Stimulated activated naive CD8-positive, alpha-beta T cell treated with anti-CD3 and anti-CD28 coated beads, Interleukin-15, Interleukin-2, amounts not matched to agents 100 U/mL and 50 U/mL, for 24 hours (primary cell): ENCODE measurements at regions not wholly inside any gene's neighbourhood (a gene's known extent, or its start where the extent isn't known, plus 50 kb on each side); places are given as distances from the start of the nearest gene placed in this dataset.
"Not testable (repeated sequence)": the region's sequence is repeated elsewhere in the genome, so short reads cannot be mapped to it uniquely, and the experiment has no call there.

Source experiments
- ATAC-seq: fragments of 150-1000 bp; cut with Tn5 transposase; one replicate; pipeline ENCODE4 v1.10.0; 2021
- DNase-seq: peaks from one replicate; pipeline ENCODE4 v3.0.0; 2021

DNA sequence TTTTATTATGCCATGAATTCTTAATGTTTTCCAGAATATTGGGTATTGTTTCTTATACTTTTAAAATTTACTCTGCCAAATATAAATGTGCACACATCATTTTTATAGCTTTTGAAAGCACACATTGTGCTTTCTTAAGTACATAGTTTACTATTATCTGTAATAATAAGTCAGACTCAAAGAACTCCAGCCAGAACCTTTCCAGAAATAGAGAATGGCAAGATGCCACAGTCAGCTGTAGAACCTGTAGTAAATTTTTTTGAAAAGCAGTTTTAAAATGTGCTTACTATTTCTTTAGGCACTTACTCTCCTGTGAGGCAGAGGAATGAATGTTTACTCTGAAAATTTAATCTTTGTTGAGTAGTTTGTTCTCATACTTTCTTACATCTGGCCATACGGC lies 1287.1 kb downstream of the PCDH9 start:
- no peak for ATAC-seq
- no peak for DNase-seq

GRCh38 chr13:65940720-65941119 lies 1289.4 kb downstream of the PCDH9 start:
- no peak for DNase-seq
- ATAC-seq, result no peak

DNA sequence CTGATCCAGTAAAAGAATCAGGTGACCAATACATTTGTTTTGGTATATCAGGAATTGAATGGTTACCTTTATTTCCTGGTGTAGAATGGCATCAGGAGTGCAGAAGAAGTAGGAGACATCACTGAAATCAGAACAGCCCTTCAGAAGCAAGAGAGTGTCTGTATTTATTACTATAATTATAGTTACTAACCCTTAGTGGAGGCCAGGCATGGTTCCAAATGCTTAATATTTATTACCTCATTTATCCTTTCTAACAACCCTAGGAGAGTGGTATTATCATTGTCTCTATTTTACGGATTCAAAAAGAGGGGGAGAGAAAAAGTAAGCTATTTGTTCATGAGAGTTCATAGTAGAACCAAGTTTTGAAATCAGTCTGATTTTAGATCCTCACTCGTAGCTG lies 1292.9 kb downstream of the PCDH9 start:
- no peak for DNase-seq
- ATAC-seq, result no peak

- DNase-seq (no peak), ATAC-seq (no peak)
Observed at GRCh38 chr13:65936249-65936648, 1293.9 kb downstream of the PCDH9 start.

DNA sequence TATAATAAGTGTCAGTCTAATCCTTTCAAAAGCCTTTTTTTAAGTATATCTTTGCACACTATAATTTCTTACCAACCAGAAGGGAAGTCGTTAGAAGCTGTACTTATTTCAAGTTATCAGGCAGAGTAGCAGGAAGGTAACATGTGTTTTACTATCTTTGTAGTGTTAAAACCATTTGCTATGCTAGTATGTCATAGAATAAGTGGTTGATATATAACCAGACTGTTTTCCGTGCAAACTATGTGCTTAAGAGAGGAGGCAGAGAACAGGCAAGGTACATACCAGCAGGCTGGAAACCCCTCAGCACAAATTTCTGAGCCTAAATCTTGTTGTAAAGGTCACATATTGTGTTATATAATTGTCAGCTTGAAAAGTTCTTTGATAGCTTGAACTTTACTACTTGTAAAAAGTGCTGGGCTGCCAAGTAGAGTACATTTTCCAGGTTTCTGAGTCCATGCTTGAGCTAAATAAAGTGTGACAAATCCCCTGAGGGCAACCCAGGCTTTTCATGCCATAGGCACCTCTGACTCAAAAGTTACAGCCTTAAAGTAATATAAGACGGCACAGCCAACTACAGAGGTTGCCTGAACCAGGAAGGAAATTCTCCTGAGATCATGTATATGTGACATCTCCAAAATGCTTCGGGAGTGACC lies 1297.4 kb downstream of the PCDH9 start:
- DNase-seq, result no peak
- ATAC-seq, result no peak

GRCh38 chr13:65932013-65932412 lies 1298.1 kb downstream of the PCDH9 start:
- ATAC-seq, result no peak
- no peak for DNase-seq

DNA sequence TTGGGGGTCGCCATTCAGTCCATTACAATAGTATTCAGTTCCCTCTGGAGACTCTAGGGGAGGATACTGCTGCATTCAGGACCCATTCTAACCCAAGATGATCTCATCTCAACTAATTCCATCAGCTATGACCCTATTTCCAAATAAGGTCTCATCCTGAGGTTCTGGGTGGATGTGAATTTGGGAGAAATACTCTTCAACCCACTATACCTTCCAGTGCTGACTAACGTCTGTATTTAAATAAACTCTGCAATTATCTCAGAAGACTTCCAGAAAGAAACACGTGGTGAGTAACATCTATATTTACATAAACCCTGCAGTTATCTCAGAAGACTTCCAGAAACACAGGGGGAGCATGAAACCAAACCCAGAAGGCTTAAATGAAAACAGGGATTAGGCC lies 1300.7 kb downstream of the PCDH9 start:
- ATAC-seq (no peak), DNase-seq (no peak)

- no peak for ATAC-seq
- no peak for DNase-seq
Observed at GRCh38 chr13:65926750-65927171, 1303.4 kb downstream of the PCDH9 start.

- not testable (repeated sequence) for DNase-seq
Observed at GRCh38 chr13:65922846-65923245, 1307.3 kb downstream of the PCDH9 start.

DNA sequence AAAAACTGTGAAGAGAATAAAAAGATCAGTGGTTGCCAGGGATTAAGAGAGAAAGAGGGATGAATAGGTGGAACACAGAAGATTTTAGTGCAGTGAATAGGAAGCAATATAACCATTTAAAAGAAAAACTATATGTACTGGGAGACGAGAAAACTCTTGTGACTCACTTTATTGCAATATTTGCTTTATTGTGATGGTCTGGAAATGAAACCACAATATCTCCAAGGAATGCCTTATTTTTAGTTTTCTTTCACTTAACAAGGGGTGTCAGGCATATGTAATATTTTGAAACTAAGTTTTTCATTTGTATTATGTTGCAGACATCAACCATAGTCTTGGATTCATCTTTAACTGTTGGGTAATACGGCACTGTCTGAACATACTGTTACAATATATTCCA lies 1308.2 kb downstream of the PCDH9 start:
- ATAC-seq (no peak), DNase-seq (no peak)

More at GRCh38 chr13:65922846-65923245, 1307.3 kb downstream of the PCDH9 start:
- ATAC-seq, result not testable (repeated sequence)

GRCh38 chr13:65917731-65918130 lies 1312.4 kb downstream of the PCDH9 start:
- ATAC-seq (no peak), DNase-seq (no peak)

- ATAC-seq (no peak), DNase-seq (no peak)
Observed at GRCh38 chr13:65915195-65915594, 1314.9 kb downstream of the PCDH9 start.

- DNase-seq, result no peak
- ATAC-seq, result no peak
Observed at GRCh38 chr13:65914716-65915115, 1315.4 kb downstream of the PCDH9 start.

- DNase-seq, result no peak
- no peak for ATAC-seq
Observed at GRCh38 chr13:65913173-65913572, 1317.0 kb downstream of the PCDH9 start.

DNA sequence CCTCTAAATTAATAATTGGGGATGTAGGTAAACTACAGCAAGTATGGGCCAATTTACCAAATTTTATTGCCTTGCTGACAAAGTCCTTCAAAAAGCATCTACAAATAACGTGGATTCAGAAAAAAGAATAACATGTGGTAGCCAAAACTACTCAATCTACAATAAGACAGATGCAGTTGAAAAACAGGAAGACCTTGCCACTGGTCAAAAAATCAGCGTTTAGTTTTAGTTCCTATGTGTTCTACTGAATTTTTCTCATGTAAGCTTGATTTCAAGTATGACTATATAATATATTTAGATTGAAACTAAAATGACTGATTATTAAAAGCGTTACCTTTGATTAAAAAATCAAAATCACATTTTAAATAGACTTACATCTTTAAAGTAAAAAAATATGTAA lies 1317.6 kb downstream of the PCDH9 start:
- DNase-seq, result no peak
- ATAC-seq, result no peak

DNA sequence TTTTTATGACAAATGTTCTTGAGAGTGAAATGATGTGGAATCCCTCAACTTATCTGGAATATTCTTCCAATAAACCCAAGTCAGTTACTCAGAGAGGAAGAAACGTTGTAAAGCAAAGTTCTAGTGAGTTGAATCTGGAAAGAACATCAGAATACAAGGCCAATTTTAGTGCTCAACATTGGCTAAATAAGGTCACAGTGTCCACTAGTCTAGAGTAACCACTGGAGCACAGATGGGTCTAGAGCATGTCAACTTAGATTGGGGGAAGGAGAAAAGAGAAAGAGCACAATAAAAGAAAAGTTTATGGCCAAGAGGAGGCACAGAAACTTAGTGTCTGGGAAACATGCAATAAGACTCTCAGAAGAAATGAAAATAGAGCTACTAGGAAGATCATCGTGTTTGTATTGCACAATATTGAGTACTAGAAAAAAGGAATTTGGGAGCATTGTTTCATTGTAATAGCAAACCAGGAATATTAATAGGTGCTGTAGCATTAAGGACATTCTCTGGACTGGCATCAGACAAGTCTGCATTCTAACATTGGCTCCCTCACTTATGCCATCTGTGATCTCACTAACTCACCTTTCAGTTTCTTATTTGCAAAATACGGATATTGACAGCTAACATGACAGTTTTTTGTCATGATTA lies 1318.5 kb downstream of the PCDH9 start:
- DNase-seq, result no peak
- no peak for ATAC-seq

- DNase-seq (no peak), ATAC-seq (no peak)
Observed at GRCh38 chr13:65909501-65909900, 1320.6 kb downstream of the PCDH9 start.

DNA sequence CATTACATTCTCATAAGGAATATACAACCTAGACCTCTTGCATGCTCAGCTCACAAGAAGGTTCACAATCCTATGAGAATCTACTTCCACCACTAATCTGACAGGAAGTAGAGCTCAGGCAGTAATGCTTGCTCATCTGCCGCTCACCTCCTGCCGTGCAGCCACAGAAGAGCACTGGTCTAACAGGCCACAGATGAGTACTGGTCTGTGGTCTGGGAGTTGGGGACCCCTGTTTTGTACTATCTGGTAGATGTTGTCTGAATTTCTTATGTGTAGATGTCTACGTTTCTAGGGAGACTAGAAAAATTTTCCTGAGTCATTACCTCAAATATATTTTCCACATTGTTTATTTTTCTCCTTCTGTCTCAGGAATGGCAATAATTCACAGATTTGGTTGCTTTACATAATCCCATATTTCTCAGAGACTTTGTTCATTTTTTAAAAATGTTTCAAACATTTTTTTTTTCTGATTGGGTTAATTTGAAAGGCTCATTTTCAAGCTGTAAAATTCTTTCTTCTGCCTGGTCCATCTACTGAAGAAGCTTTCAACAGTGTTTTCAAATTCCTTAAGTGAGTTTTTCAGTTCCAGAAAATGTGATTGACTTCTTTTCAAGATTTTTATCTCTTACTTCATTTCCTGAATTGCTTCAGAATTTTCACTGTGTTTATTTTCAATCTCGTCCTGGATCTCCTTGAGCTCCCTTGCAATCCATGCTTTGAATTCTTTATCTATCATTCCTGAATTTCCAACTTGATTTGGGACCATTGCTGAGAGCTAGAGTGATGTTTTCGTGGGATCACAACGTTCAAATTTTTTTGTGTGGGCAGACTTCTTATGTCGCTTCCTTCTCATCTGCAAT lies 1322.2 kb downstream of the PCDH9 start:
- ATAC-seq (no peak), DNase-seq (no peak)

DNA sequence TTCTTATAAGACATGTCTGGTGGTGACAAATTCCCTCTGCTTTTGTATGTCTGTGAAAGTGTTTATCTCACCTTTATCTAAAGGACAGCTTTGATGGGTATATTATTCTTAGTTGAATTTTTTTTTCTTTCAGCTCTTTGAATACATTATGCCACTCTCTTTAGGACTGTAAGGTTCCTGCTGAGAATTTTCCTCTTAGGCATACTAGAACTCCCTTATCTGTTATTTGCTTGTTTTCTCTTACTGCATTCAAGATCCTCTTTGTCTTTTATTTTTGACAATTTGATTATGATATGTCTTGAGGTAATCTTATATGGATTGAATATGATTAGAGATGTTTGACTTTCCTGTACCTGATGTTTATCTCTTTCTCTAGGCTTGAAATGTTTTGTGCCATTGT lies 1328.4 kb downstream of the PCDH9 start:
- DNase-seq, result no peak
- ATAC-seq, result no peak

DNA sequence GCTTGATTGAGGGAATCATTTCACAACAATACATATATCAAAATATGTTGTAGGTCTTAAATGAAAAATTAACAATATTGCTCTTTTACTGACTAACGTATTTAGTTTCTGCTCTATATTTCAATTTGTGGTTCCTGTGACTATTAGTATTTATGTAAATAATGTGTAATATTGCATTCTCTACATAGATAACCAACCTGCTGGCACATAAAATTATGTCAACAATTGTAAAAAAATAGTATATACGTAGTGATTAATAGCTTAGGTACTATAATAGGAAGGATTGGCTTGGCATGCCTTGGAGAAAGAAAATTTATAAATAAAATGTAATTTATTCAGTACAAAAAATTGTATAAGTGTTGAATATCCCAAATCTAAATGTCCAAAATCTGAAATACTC lies 1336.1 kb downstream of the PCDH9 start:
- no peak for ATAC-seq
- DNase-seq, result no peak

DNA sequence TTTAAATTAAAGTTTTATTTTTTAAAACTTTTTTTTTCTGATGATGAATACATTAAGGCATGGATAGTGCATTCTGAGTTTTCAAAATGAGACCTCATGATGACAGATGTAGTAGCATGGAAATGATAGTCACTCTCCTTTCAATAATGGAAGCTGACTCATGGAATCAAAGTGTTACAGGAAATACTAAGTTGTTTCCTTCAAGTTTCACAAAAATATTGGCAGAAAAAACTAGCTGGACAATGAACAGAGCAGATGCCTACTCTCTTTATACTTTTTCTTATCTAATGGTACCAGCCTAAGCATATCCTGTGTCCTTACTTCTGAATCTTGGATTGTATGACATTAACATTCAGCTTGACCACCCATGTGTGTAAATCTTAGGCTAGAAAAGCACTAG lies 1337.3 kb downstream of the PCDH9 start:
- no peak for DNase-seq

GRCh38 chr13:65889368-65889767 lies 1340.8 kb downstream of the PCDH9 start:
- DNase-seq (no peak), ATAC-seq (no peak)

More for the DNA sequence above, 1337.3 kb downstream of the PCDH9 start:
- no peak for ATAC-seq

GRCh38 chr13:65882810-65883209 lies 1347.3 kb downstream of the PCDH9 start:
- DNase-seq (no peak), ATAC-seq (no peak)
